Endothelial cell of umbilical vein (primary cell): ENCODE measurements at regions not wholly inside any gene's neighbourhood (a gene's known extent, or its start where the extent isn't known, plus 50 kb on each side); places are given as distances from the start of the nearest gene placed in this dataset.

Experiments
- BruUV-seq: library from RNA; stranded (reverse); fragments of 400-500 nt; replicated peaks from 2 replicates; lab custom pipeline; 2021; lab: Mats Ljungman, UMichigan
- CTCF ChIA-PET: fragments of 300-600, 350-600 bp; sonication (Branson Sonifier 250); formaldehyde crosslinking; loops from one replicate; lab custom pipeline; 2021; ENCODE audit warnings: antibody characterized with exemption, inconsistent platforms; lab: Charles Lee
- POLR2A ChIA-PET: fragments of 300-600, 350-600 bp; sonication (Branson Sonifier 250); formaldehyde crosslinking; loops from one replicate; lab custom pipeline; 2021; ENCODE audit warnings: antibody characterized with exemption, inconsistent platforms; lab: Charles Lee
- DNase-seq: peaks from one replicate; pipeline ENCODE4 v3.0.0-alpha.2; 2011; ENCODE audit warnings: low read depth, low spot score
- FAIRE-seq: peaks from 2 replicates; lab custom pipeline; 2011; peaks lifted over from hg19 to GRCh38; lab: Jason Lieb, UNC
- H2AFZ ChIP-seq: 2 replicates; pipeline ENCODE4 v1.6.0; 2012; ENCODE audit warnings: low read depth, low read length, control low read depth, inconsistent platforms
- H3K27ac ChIP-seq: 2 replicates; pipeline ENCODE4 v1.5.1; 2011; ENCODE audit warnings: low read depth, mild to moderate bottlenecking, control low read depth, low read length, moderate library complexity; ENCODE audit not compliant: insufficient read depth
- H3K27me3 ChIP-seq, 2 experiments: 2 replicates each; pipeline versions ENCODE4 v1.6.0 to v1.6.1; 2011; ENCODE audit warnings: low read length in 2 of 2, mixed read lengths in 1 of 2; ENCODE audit not compliant: control insufficient read depth in 2 of 2, insufficient read depth in 2 of 2
- H3K36me3 ChIP-seq, 2 experiments: 2 replicates in 1 of 2; 3 replicates in 1 of 2; pipeline ENCODE4 v1.5.1; 2011; ENCODE audit warnings: low read length in 2 of 2, mild to moderate bottlenecking in 1 of 2, moderate library complexity in 1 of 2; ENCODE audit not compliant: control insufficient read depth in 2 of 2, insufficient read depth in 2 of 2; ENCODE audit errors: extremely low read depth in 1 of 2
- H3K4me1 ChIP-seq: 3 replicates; pipeline ENCODE4 v1.5.1; 2011; ENCODE audit warnings: mild to moderate bottlenecking, low read length; ENCODE audit not compliant: control insufficient read depth, insufficient read depth; ENCODE audit errors: extremely low read depth
- H3K4me2 ChIP-seq: 2 replicates; pipeline ENCODE4 v1.6.1; 2011; ENCODE audit warnings: low read length, control low read depth, mixed read lengths; ENCODE audit not compliant: insufficient read depth
- H3K4me3 ChIP-seq, 3 experiments: fragments of 200-600 bp in 1 of 3; sonication (generic), shearing (Covaris generic) in 1 of 3; replicated peaks in 1 of 3; 2 replicates each; pipeline ENCODE4 v1.5.1; 2011 to 2016; ENCODE audit warnings: control low read depth in 3 of 3, low read length in 3 of 3, mild to moderate bottlenecking in 2 of 3, inconsistent platforms in 1 of 3, low read depth in 1 of 3, moderate library complexity in 1 of 3; ENCODE audit not compliant: insufficient read depth in 1 of 3
- H3K79me2 ChIP-seq: 2 replicates; pipeline ENCODE4 v1.6.0; 2012; ENCODE audit warnings: low read length, inconsistent platforms; ENCODE audit not compliant: control insufficient read depth, insufficient read depth
- H3K9ac ChIP-seq: replicated peaks from 2 replicates; pipeline ENCODE3; 2011; ENCODE audit warnings: low read length, control low read depth; ENCODE audit not compliant: insufficient read depth; ENCODE audit errors: extremely low read depth
- H3K9me1 ChIP-seq: replicated peaks from 3 replicates; pipeline ENCODE4 v1.6.0; 2011; ENCODE audit warnings: mild to moderate bottlenecking, low read length; ENCODE audit not compliant: control insufficient read depth, insufficient read depth; ENCODE audit errors: extremely low read depth
- H3K9me3 ChIP-seq: replicated peaks from 2 replicates; pipeline ENCODE4 v1.5.1; 2012; ENCODE audit warnings: low read length, inconsistent platforms; ENCODE audit not compliant: control insufficient read depth, insufficient read depth
- H4K20me1 ChIP-seq: replicated peaks from 2 replicates; pipeline ENCODE3; 2011; ENCODE audit warnings: mild to moderate bottlenecking, low read length; ENCODE audit not compliant: control insufficient read depth, insufficient read depth; ENCODE audit errors: extremely low read depth
- EZH2 ChIP-seq: IDR thresholded peaks from 2 replicates; pipeline ENCODE4 v1.6.1; 2012; ENCODE audit warnings: borderline replicate concordance, low read depth, mild to moderate bottlenecking, moderate library complexity, low read length, inconsistent platforms; ENCODE audit not compliant: severe bottlenecking
- FOS ChIP-seq: IDR thresholded peaks from 2 replicates; pipeline ENCODE4 v1.6.1; 2011; ENCODE audit warnings: mild to moderate bottlenecking, low read length, moderate library complexity, borderline replicate concordance; ENCODE audit not compliant: insufficient read depth
- GATA2 ChIP-seq: IDR thresholded peaks from 2 replicates; pipeline ENCODE4 v1.7.0; 2011; ENCODE audit warnings: low read depth, mild to moderate bottlenecking, moderate library complexity, mixed read lengths, low read length; ENCODE audit not compliant: insufficient read length, insufficient read depth
- JUN ChIP-seq: IDR thresholded peaks from 2 replicates; pipeline ENCODE4 v1.6.1; 2011; ENCODE audit warnings: borderline replicate concordance, low read depth; ENCODE audit not compliant: insufficient read length, insufficient read depth
- MYC ChIP-seq: IDR thresholded peaks from one replicate; pipeline ENCODE4 v1.6.1; 2011; ENCODE audit warnings: mild to moderate bottlenecking, low read depth, low read length
- POLR2A ChIP-seq: IDR thresholded peaks from 2 replicates; pipeline ENCODE4 v1.6.1; 2012; ENCODE audit warnings: low read depth, mild to moderate bottlenecking, control low read depth, low read length
- POLR2AphosphoS5 ChIP-seq: IDR thresholded peaks from 2 replicates; pipeline ENCODE4 v1.6.1; 2012; ENCODE audit warnings: low read depth, mild to moderate bottlenecking, control low read depth, low read length, moderate library complexity; ENCODE audit not compliant: insufficient read depth
- dilution Hi-C: fragments of 300-500 bp; cut with MboI; formaldehyde crosslinking; loops from one replicate; pipeline ENCODE4 v1.15.0; 2019; ENCODE audit warnings: low sequenced_read_pairs; ENCODE audit not compliant: extremely low pct_ligation_motif_present
- intact Hi-C: fragments of 100-400 bp; cut with micrococcal nuclease; formaldehyde crosslinking; loops from one replicate; pipeline ENCODE4 v1.10.0; 2022
- TF ChIP-seq, protein P1 (sequence below): IDR thresholded peaks from 2 replicates; pipeline ENCODE4 v1.6.1; 2011; ENCODE audit not compliant: insufficient read depth, insufficient read length
- TF ChIP-seq, protein P2 (sequence below), 2 donors: IDR thresholded peaks; 1 replicate in 1 of 2; 2 replicates in 1 of 2; pipeline ENCODE4 v1.5.1; 2011; ENCODE audit warnings: low read length in 2 of 2, mild to moderate bottlenecking in 2 of 2, moderate library complexity in 2 of 2, control low read depth in 1 of 2, inconsistent platforms in 1 of 2, low read depth in 1 of 2; ENCODE audit not compliant: insufficient read depth in 1 of 2; ENCODE audit errors: extremely low read depth in 1 of 2

DNA sequence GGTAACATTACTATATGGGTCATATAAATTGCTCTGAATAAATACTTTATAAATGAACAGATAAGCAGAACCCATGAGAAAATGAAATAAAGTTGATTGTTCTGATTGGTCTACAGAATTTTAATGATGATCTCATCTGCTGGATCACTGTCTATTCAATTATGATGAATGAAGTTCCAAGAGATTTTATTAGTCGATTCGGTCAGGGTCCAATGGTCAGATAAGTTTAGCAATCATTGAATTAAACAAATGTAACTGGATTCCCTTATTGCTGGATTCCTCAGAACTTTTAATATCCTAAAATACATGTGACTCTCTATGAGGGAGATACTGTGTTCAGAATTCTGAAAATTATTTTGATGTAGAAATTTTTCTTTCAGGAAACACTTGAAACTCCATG, 715.2 kb downstream of the EPM2A start:
- no peak for TF ChIP-seq POLR2AphosphoS5
- no peak for TF ChIP-seq MYC
- Histone ChIP-seq H3K9ac (no peak overlapping the region), H2AFZ (no peak overlapping the region), H3K36me3 (no peaks in the 10 kb centered on the region), H3K27ac (no peak overlapping the region), H3K4me1 (peaks cover 11% of the 10 kb centered on the region), H3K4me3 (no peak overlapping the region), H3K27me3 (no peaks in the 10 kb centered on the region), H3K4me2 (no peak overlapping the region), H3K79me2 (no peaks in the 10 kb centered on the region), H4K20me1 (no peaks in the 10 kb centered on the region), H3K9me3 (no peaks in the 10 kb centered on the region), H3K9me1 (no peaks in the 10 kb centered on the region)
- ChIA-PET CTCF (no interaction called here), POLR2A (no interaction called here)
- no peak for DNase-seq
- dilution Hi-C loops (no loop called here), intact Hi-C loops (no loop called here)
- FAIRE-seq: no peak
- BruUV-seq: no TSS peak

DNA sequence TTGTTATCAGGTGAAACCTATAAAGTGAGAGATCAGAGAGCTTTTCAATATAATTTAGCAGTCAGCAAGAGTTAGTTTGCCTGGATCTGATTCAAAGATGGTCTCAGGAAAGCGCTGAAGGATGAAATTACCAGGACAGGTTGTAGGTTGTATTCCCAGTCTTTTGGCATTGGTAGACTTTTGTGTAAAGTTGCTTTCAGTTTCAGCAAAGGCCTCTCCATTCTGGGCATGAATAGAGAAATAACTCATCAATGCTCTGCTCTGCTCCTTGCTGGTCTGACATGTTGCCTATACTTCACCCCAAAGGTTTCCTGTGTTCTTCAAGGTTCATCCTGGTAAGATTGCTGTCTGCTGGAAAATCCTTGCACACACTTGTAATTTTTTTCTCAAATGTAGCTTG, 714.8 kb downstream of the EPM2A start:
- no peaks in the 10 kb centered on the region for H3K9me3 ChIP-seq
- no peaks in the 10 kb centered on the region for H3K27me3 ChIP-seq
- DNase-seq (no peak), FAIRE-seq (no peak)
- H2AFZ ChIP-seq: no peak overlapping the region
- dilution Hi-C loops: no loop called here
- TF ChIP-seq GATA2 (no peak), JUN (no peak), MYC (no peak), EZH2 (no peak), POLR2AphosphoS5 (no peak), POLR2A (no peak), FOS (no peak)
- TF ChIP-seq, protein P1, sequence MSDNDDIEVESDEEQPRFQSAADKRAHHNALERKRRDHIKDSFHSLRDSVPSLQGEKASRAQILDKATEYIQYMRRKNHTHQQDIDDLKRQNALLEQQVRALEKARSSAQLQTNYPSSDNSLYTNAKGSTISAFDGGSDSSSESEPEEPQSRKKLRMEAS: no peak
- TF ChIP-seq, protein P2, sequence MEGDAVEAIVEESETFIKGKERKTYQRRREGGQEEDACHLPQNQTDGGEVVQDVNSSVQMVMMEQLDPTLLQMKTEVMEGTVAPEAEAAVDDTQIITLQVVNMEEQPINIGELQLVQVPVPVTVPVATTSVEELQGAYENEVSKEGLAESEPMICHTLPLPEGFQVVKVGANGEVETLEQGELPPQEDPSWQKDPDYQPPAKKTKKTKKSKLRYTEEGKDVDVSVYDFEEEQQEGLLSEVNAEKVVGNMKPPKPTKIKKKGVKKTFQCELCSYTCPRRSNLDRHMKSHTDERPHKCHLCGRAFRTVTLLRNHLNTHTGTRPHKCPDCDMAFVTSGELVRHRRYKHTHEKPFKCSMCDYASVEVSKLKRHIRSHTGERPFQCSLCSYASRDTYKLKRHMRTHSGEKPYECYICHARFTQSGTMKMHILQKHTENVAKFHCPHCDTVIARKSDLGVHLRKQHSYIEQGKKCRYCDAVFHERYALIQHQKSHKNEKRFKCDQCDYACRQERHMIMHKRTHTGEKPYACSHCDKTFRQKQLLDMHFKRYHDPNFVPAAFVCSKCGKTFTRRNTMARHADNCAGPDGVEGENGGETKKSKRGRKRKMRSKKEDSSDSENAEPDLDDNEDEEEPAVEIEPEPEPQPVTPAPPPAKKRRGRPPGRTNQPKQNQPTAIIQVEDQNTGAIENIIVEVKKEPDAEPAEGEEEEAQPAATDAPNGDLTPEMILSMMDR (IDR thresholded peaks at IDR 0.05; ENCODE audit: extremely low read depth in 1 of 2, insufficient read depth in 1 of 2, low read depth in 1 of 2, low read length in 2 of 2): no peak
- H3K9ac ChIP-seq: no peak overlapping the region
- no peaks in the 10 kb centered on the region for H3K9me1 ChIP-seq
- BruUV-seq: no TSS peak
- no peaks in the 10 kb centered on the region for H3K79me2 ChIP-seq
- no peak overlapping the region for H3K27ac ChIP-seq
- peaks cover 7% of the 10 kb centered on the region for H3K4me1 ChIP-seq
- ChIA-PET POLR2A (no interaction called here), CTCF (no interaction called here)
- H3K4me3 ChIP-seq: no peak overlapping the region
- H3K36me3 ChIP-seq: no peaks in the 10 kb centered on the region
- H4K20me1 ChIP-seq: no peaks in the 10 kb centered on the region
- H3K4me2 ChIP-seq: no peak overlapping the region
- intact Hi-C loops: no loop called here
